Endodermal cell (in vitro differentiated cells): ENCODE measurements at regions not wholly inside any gene's neighbourhood (a gene's known extent, or its start where the extent isn't known, plus 50 kb on each side); places are given as distances from the start of the nearest gene placed in this dataset.

ENCODE experiments used
- DNase-seq: peaks from one replicate; pipeline ENCODE4 v3.0.0-alpha.2; 2017
- H3K27ac ChIP-seq: 2 replicates; pipeline ENCODE4 v1.5.1; 2013; ENCODE audit warnings: mild to moderate bottlenecking, low read depth, low read length, moderate library complexity
- H3K27me3 ChIP-seq: 2 replicates; pipeline ENCODE4 v1.6.1; 2013; ENCODE audit warnings: mild to moderate bottlenecking, low read length, moderate library complexity; ENCODE audit not compliant: insufficient read depth, control insufficient read depth, poor library complexity, severe bottlenecking
- H3K36me3 ChIP-seq: 2 replicates; pipeline ENCODE4 v1.7.0; 2013; ENCODE audit warnings: mild to moderate bottlenecking, low read length, moderate library complexity; ENCODE audit not compliant: control insufficient read depth, insufficient read depth
- H3K4me1 ChIP-seq: one replicate; pipeline ENCODE4 v1.7.0; 2013; ENCODE audit warnings: low read length; ENCODE audit not compliant: control insufficient read depth, insufficient read depth
- H3K4me3 ChIP-seq: 2 replicates; pipeline ENCODE4 v1.5.1; 2013; ENCODE audit warnings: mild to moderate bottlenecking, low read length, moderate library complexity
- H3K9ac ChIP-seq: 2 replicates; pipeline ENCODE4 v1.6.1; 2013; ENCODE audit warnings: mild to moderate bottlenecking, low read length, moderate library complexity; ENCODE audit not compliant: poor library complexity, severe bottlenecking; ENCODE audit errors: extremely low read depth
- H3K9me3 ChIP-seq: 2 replicates; pipeline ENCODE4 v1.6.1; 2013; ENCODE audit warnings: mild to moderate bottlenecking, low read length, moderate library complexity; ENCODE audit not compliant: control insufficient read depth
- H3K27ac Mint-ChIP-seq: 2 replicates; pipeline ENCODE4 v1.8.0; 2020; ENCODE audit warnings: mixed read lengths
- H3K27me3 Mint-ChIP-seq: 2 replicates; pipeline ENCODE4 v1.8.0; 2021; ENCODE audit warnings: mild to moderate bottlenecking, mixed read lengths; ENCODE audit not compliant: insufficient read depth
- H3K36me3 Mint-ChIP-seq: 2 replicates; pipeline ENCODE4 v1.8.0; 2020; ENCODE audit warnings: low read depth, mixed read lengths
- H3K4me1 Mint-ChIP-seq: 2 replicates; pipeline ENCODE4 v1.8.0; 2020; ENCODE audit warnings: mixed read lengths
- H3K4me3 Mint-ChIP-seq: 2 replicates; pipeline ENCODE4 v1.8.0; 2020; ENCODE audit warnings: mild to moderate bottlenecking, moderate library complexity, mixed read lengths
- H3K9me3 Mint-ChIP-seq: 2 replicates; pipeline ENCODE4 v1.8.0; 2020; ENCODE audit warnings: mild to moderate bottlenecking, mixed read lengths
- WGBS, 2 experiments: methylation state at CpG; one replicate each; pipeline versions ENCODE4 v1.1.5 to v1.1.7; 2013; ENCODE audit warnings: missing lambda C conversion rate in 2 of 2, mixed read lengths in 1 of 2; ENCODE audit not compliant: insufficient coverage in 1 of 2, insufficient read length in 1 of 2; 5-methylcytosine and 5-hydroxymethylcytosine counted together
- TF ChIP-seq, protein P1 (sequence below): fragments of 200-600 bp; sonication (generic); conservative IDR thresholded peaks from 2 replicates; pipeline ENCODE4 v1.5.0; 2021; ENCODE audit warnings: antibody characterized with exemption, mild to moderate bottlenecking

- no peak overlapping the region for H3K9ac ChIP-seq
- no peaks in the 10 kb centered on the region for H3K36me3 Mint-ChIP-seq
- H3K4me1 ChIP-seq = no peaks in the 10 kb centered on the region
- no peaks in the 10 kb centered on the region for H3K9me3 ChIP-seq
- no peaks in the 10 kb centered on the region for H3K9me3 Mint-ChIP-seq
- no peaks in the 10 kb centered on the region for H3K4me1 Mint-ChIP-seq
- no peaks in the 10 kb centered on the region for H3K36me3 ChIP-seq
- no peaks in the 10 kb centered on the region for H3K27me3 ChIP-seq
- TF ChIP-seq, protein P1, sequence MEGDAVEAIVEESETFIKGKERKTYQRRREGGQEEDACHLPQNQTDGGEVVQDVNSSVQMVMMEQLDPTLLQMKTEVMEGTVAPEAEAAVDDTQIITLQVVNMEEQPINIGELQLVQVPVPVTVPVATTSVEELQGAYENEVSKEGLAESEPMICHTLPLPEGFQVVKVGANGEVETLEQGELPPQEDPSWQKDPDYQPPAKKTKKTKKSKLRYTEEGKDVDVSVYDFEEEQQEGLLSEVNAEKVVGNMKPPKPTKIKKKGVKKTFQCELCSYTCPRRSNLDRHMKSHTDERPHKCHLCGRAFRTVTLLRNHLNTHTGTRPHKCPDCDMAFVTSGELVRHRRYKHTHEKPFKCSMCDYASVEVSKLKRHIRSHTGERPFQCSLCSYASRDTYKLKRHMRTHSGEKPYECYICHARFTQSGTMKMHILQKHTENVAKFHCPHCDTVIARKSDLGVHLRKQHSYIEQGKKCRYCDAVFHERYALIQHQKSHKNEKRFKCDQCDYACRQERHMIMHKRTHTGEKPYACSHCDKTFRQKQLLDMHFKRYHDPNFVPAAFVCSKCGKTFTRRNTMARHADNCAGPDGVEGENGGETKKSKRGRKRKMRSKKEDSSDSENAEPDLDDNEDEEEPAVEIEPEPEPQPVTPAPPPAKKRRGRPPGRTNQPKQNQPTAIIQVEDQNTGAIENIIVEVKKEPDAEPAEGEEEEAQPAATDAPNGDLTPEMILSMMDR = no peak
- no peaks in the 10 kb centered on the region for H3K27me3 Mint-ChIP-seq
- H3K27ac ChIP-seq = no peak overlapping the region
- H3K4me3 ChIP-seq = no peak overlapping the region
- 92 to 96% methylated on average over 4 of the region's 4 CpGs for WGBS, 2 experiments
- DNase-seq = no peak
- no peak overlapping the region for H3K27ac Mint-ChIP-seq
- no peak overlapping the region for H3K4me3 Mint-ChIP-seq
These were observed 208.2 kb downstream of the UBE2E3 start for GRCh38 chr2:181188605-181189004.

DNA sequence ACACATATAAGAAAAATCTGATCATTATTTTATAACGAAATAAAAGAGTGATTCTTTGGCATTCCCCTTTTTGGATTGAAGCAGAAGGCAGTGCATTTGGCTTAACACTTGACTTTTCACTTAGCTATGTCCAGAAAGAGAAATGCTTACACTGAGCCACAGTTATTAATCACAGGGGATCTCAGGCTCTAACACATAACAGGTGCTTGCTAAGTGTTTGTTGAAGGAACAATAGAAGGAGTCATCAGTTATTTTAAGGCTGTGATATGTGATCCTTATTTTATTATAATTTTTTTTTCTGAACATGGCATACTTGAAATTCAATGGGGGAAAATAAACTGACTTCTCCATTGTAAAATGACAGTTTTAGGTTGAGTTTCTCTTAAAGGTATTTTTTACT, 209.5 kb downstream of the UBE2E3 start:
- no peak for DNase-seq
- 71 to 100% methylated on average over 1 of the region's 1 CpG for WGBS, 2 experiments
- Histone ChIP-seq H3K9me3 (no peaks in the 10 kb centered on the region), H3K4me1 (no peaks in the 10 kb centered on the region), H3K36me3 (no peaks in the 10 kb centered on the region), H3K27ac (no peak overlapping the region), H3K4me3 (no peak overlapping the region), H3K27me3 (no peaks in the 10 kb centered on the region), H3K9ac (no peak overlapping the region)
- no peaks in the 10 kb centered on the region for H3K4me1 Mint-ChIP-seq
- no peak overlapping the region for H3K4me3 Mint-ChIP-seq
- H3K9me3 Mint-ChIP-seq = no peaks in the 10 kb centered on the region
- H3K36me3 Mint-ChIP-seq = no peaks in the 10 kb centered on the region
- no peaks in the 10 kb centered on the region for H3K27me3 Mint-ChIP-seq
- TF ChIP-seq, protein P1 = no peak
- H3K27ac Mint-ChIP-seq = no peak overlapping the region

DNA sequence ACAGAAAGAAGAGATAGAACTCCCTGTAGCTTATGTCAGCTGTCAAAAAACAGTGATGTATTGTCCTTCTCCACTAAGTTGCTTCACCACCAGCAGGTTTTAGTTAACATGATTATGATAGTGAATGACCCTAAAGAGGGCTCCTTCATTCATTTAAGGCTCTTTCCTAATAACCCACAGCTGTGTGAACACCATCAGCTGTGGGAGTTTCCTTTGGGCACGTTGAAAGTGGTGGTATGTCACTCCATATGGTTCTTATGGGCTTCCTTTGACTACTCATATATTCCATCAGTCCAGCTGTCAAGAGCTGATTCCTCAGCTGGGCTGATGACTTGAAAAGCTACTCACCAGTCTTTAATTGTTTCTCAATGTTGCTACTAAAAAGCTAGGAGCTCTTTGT, 210.3 kb downstream of the UBE2E3 start:
- Mint-ChIP-seq H3K27ac (no peak overlapping the region), H3K36me3 (no peaks in the 10 kb centered on the region), H3K4me3 (no peak overlapping the region), H3K4me1 (no peaks in the 10 kb centered on the region), H3K9me3 (no peaks in the 10 kb centered on the region), H3K27me3 (no peaks in the 10 kb centered on the region)
- no peak overlapping the region for H3K9ac ChIP-seq
- DNase-seq = no peak
- H3K27ac ChIP-seq = no peak overlapping the region
- no peaks in the 10 kb centered on the region for H3K9me3 ChIP-seq
- TF ChIP-seq, protein P1 = no peak
- H3K4me1 ChIP-seq = no peaks in the 10 kb centered on the region
- WGBS, 2 experiments = 60 to 64% methylated on average over 1 of the region's 1 CpG
- no peaks in the 10 kb centered on the region for H3K27me3 ChIP-seq
- H3K36me3 ChIP-seq = no peaks in the 10 kb centered on the region
- no peak overlapping the region for H3K4me3 ChIP-seq
